GM21717 (cell line): ENCODE measurements at regions not wholly inside any gene's neighbourhood (a gene's known extent, or its start where the extent isn't known, plus 50 kb on each side); places are given as distances from the start of the nearest gene placed in this dataset.
"Not testable (repeated sequence)": the region's sequence is repeated elsewhere in the genome, so short reads cannot be mapped to it uniquely, and the experiment has no call there.

ENCODE experiments used
- ATAC-seq: cut with Tn5 transposase; IDR thresholded peaks from one replicate; pipeline ENCODE4 v1.9.1; 2021; ENCODE audit warnings: mild to moderate bottlenecking, moderate library complexity; ENCODE audit not compliant: unreplicated experiment

DNA sequence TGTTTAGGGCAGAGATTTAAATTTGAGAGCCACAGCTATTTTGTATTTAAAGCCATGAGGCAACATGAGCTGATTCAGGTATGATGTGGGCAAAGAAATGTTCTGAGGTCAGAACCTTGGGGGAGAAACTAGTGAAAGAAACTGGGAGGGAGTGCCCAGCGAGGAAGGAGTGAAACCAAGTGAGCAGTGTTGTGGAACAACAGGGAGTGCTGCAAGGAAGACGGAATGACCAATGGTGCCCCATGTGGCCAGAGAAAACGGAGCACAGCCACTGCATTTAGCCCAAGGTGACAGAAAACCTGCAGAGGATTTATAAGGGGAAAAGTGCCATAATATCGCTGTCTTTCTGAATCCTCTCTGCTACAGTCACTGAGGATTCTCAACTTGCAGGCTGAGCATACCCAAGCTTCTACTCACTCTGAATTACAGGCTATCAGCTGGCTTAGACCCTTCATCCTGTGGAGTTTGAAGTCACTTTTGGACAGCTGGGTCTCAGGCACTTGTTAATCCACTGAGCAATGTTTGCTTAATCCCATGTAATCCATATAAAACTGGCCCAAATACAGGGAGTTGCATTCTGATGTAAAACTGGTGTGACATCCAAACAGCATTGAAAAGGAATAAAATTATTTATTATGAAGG, 777.3 kb downstream of the CCSER2 start:
- no peak for ATAC-seq

DNA sequence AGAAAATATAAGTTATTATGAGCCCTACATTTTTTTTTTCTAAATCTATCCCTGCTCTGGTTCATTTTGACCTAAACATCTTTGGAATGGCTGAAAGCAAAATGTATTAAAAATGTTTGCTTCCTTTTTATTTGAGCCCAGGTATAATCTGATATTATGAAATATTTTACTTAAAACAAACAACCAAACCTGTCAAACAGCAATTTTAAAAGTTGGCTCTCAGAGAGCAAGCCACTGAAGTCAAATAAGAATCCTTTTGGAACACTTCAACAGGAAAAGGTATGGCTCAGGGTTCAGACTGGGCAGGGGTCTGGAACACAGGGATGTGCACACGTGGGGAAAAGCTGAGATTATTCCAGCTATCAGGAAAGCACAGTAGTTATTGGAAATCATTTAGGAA, 782.9 kb downstream of the CCSER2 start:
- ATAC-seq: no peak

DNA sequence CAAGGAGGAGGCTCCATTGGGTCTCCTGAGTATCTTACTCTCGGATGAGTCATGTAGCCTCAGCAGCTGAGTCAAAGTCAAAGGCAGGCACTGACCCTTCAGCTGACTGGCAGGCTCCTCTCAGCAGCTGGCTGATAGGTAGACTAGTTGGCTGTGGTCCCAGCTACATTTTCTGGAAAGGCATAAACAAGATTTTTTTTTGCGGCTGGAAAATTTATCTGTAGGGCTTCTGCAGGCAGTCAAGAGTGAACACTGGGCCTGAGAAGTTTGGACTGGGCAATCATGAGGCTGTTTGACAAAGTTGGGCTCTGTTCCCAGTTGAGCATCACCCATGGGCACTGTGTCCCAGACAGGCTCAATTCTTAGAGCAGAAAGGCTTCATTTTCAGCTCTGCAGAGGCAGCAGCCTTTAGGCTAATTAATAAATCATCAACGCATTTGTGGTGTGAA, 796.2 kb downstream of the CCSER2 start:
- no peak for ATAC-seq

DNA sequence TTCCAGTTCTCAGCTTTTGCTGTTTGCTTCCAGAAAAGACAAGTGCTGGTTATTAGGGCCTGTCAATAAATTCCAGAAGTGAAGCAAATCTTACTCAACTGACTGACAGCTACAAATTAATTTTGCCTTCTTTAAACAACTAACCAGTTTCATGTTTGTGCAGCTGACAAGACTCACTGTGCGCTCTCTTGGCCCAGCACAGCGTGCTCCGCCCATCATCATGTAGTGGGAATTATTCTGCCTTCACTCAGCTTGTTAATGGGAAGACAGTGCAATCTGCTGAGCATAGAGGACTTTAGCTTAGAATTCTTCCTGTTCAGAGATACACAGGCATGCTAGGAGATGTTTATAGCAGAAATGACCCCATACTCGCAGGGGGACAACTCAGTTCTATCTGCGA, 808.9 kb downstream of the CCSER2 start:
- ATAC-seq: no peak

DNA sequence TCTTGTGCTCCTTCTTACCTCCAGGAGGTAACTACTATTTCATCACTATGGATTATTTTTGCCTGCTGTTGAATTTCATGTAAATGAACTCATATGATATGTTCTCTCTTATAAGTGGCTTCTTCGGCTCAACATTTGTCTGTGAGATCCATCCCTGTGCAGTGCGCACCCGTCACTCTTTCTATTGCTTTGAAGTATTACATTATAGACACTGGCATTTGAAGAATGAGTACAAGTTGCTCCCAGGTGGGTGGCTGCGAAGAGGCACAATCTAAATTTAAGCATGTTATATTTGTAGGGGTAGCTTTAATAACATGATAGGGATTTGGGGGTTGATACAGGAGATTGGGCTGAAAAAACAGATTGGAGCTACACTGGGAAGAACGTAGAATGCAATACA, 809.7 kb downstream of the CCSER2 start:
- ATAC-seq: no peak

DNA sequence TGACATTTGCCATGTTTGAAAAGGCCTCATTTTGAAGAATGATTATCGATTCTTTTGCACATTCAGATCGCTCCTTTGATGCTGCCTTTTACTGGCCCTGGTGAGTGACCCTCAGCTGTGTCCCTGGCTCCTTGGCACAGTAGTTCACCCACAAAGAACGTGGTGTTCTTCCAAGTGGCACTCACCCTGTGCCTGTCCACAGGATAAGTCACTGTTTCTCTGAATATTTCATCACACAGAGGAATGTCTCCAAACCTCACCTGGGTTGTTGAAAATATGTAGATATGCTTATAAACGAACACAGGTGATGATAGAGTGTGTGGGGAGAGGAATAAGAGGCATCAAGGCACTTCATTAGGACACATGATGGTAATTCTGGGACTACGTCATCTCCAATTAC, 810.7 kb downstream of the CCSER2 start:
- ATAC-seq: no peak

DNA sequence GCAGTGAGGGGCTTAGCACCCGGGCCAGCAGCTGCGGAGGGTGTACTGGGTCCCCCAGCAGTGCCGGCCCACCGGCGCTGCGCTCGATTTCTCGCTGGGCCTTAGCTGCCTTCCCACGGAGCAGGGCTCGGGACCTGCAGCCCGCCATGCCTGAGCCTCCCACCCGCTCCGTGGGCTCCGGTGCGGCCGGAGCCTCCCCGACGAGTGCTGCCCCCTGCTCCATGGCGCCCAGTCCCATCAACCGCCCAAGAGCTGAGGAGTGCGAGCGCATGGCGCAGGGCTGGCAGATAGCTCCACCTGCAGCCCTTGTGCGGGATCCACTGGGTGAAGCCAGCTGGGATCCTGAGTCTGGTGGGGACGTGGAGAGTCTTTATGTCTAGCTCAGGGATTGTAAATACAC, 813.1 kb downstream of the CCSER2 start:
- ATAC-seq: not testable (repeated sequence)

DNA sequence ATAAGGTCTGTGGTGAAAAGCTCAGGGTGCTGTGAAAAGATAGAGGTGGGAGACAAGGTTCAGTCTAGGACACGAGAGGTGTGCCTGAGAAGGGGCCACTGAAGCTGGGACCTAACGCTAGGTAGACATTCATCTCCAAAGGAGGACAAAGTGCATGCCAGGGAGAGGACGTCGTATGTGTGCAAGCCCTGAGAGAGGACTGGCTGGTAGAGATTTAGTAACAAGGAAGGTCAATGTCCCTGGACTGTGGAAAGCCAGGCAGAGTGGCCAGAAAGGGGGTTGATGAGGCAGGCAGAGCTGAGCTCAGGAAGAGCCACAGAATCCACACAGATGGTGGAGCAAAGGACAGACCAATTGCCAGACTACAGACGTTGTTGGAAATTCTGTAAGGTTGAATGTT, 817.6 kb downstream of the CCSER2 start:
- ATAC-seq: no peak

DNA sequence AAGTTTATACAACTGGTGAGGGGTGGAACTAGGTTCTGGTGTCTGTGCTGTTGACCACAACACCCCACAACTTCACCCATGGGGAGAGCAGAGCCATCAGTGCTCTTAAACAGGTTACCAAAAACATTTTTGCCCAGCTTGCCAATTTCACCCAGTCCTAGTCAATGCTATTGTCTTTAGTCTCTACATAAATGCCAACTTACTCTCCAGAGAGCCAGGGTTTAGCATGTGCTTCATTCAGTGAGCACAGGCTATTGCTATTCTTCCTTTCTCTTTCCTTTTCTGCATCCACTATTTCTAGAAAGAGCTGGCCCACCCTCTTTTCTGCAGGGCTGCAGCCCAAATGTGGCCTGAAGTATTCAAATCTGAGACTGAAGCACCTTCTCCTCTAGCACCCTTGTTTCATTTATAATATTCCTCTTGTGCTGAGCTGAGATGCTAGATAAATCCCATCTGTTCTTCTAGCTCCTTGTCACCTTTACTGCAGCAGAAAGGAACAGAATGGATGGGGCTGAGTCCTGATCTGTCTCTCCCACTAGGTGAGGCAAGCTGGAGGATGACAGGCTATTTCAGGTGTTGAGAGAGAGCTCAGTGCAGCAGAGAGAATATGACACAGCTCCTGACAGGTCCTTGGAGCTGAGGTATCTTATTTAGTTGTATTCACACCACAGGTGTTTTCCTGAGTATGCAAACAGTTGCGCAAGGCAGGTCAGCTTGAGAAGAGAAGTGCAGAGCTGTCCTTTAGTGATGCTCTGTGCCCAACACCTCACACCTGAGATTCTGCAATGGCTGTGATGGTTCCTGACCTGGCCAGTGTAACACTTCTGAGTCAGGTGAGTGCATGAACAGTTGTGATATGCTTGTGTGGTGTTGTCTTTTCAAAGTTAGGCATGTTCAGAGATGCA, 819.2 kb downstream of the CCSER2 start:
- no peak for ATAC-seq

DNA sequence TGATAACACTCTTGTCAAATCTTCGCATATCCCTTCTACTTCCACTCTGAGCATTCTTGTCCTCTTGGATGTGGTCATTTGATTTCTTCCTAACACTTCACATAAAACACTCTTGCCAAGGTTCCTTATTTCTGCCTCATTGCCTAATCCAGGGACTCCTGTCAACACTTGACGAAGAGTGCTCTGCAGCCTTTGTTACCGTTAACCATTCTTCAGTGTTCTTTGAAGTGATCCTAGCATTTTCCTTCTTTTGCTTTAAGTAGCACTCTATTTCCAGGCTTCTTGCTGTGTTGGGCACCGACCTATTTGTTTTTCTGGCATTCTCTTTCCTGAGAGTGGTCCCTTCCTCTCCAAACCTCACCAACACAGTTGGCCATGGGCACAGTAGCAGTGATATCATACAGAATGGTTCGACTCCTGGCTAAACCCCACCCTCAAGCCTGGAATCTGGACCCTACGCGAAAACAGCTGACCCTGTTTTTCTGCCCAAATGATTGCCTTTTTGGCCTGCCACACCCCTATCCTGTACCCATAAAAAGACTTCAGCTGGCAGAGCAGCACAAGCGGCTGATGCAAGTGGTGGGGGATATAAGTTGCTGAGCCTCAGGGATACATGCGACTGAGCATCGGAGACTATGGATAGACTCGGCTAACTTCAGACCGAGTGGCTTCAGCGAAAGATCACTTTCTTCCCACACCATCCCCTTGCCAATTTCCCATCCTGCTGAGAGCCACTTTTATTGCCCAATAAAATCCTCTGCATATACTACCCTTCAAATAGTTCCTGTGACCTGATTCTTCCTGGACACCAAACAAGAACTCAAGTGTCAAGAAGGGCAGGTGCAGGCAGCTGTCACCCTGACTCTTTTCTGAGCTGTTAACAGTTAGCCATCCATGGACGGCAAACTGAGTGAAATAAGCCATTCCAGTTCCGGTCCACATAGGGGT, 820.6 kb downstream of the CCSER2 start:
- ATAC-seq: no peak

DNA sequence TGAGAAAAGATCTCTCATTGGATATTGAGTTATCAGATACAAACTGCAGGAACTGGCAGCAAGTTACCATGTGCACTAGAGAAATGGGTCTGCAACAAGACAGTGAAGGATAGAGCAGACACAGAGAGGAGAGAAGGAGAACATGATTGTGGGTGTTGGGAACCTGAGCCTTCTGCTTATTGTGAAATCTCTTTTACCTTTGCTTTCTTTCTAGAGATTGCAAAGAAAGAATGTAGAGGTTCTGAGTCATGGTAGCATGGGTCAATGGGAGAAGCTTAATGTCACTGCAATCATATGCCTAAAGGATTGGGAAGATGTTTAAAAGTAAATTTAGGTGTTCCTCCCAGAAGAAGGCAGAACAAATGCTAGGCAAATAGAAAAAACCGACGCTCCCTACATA, 821.4 kb downstream of the CCSER2 start:
- no peak for ATAC-seq

DNA sequence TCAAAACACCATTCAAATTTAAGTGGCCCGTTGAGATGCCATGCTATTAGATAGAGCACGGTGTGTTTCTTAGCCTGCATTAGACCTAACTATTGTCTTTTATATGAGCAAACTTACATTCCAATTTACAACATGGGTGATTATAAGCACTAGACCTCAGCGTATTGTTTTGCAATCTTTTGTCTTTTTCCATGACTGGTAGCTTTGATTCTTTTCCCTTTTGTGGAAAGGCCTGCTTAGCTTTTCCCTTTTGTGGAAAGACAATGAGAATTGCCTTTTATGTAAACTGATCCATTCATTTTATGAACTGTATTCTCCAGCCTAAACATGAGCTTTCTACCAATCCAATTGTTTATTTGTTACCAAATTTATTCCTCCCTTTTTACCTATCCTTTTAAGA, 823.1 kb downstream of the CCSER2 start:
- no peak for ATAC-seq

DNA sequence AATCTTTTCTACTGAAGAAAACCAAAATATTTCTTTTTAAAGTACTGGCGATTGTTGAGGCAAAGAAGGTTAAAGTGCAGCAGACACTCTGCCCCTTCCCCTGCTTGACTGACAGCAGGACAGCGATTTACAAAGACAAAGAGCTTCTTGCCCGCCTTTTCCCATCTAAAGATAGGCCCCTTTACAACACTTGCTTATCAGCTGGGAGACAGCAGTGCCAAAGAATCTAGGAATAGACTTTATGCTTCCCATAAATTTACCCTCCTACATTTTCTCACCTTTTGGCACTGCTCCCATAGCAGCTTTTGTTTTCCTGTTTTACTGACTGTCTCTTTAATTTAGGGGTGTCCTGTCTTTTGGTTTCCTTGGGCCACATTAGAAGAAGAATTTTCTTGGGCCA, 824.1 kb downstream of the CCSER2 start:
- no peak for ATAC-seq

DNA sequence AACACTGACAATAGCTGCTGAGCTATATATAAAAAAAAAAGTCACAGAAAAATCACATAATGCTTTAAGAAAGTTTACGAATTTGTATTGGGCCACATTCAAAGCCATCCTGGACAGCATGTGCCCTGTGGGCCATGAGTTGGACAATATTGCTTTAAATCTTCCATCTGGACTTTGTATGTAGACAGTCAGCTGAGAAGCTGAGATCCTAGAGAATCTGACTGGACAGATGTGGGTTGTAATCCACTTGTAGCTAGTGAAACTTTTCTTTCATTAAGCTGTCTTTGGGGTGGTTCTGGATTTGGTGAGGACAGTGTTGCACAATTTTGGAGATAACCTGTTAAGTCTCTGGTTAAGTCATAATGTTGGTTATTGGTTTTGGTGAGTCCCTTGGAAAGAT, 824.5 kb downstream of the CCSER2 start:
- no peak for ATAC-seq

DNA sequence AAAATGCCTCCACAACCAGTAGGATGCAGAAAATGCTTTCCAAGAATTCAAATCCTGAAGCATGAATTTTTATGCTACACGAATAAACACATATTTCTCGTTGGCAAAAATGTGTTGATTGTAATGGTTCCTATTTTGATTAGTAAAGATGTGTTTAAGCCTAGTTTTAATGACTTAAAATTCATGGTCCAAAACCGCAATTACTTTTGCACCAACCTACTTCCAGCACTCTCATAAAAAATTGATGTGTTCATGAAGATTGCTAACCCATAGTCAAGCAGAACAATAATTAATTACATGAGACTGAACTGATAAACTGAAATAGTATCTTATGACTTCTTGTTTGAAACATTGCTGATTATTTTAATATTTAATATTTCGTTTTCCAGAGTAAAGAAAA, 828.8 kb downstream of the CCSER2 start:
- ATAC-seq: no peak

DNA sequence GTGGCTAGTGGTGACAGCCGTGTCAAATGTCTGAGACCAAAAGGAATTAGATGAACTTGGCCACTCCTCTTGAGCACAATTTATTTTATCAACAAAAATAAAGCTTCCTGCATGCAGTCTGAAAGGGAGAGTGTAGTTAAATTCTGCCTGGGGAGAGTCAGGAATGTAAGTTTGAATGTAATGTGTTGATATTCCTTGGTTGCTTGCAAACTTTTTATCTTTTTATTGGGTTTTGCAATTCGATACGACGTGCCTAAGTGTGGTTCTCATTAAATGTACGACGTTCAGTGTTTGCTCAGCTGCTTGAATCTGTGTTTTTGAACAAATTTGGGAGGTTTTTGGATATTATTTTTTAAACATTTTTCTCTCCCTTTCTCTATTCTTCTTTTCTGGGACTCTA, 839.9 kb downstream of the CCSER2 start:
- ATAC-seq: no peak

DNA sequence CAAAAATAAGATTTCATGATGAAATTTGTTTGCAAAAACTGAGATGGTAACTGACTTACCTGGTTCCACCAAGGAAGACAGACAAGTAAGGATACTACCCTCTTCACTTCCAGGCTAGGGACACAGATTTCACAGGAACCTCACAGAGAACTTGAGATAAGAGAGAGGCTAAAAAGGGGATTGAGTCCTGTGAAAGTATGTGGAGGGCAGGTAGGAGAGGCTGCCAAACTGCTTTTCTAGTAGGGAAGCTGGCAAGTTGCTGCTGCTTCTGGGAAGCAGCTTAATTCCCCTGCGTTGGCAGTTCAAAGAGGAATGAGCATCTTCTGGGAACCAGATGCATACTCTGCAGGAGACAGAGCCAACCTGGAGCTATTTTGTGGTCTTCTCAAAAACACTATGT, 841.6 kb downstream of the CCSER2 start:
- no peak for ATAC-seq

DNA sequence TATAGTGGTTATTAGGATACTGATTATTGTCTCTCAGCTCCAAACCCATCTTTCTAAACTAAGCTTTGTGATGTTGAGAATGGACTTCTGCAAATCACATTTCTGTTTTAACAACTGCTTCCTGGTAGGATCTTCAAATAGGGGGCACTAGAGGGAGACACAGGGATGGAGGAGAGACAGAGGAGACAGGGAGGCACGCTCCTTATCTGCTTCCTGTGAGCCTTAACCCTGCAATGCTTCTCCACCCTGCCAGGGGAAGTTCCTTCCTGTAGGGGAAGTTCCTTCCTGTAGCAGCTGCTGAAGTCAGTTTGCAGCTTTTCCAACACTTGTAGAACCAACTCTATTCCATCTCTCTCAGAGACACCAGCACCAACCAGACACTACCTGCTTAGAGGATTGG, 847.2 kb downstream of the CCSER2 start:
- no peak for ATAC-seq

DNA sequence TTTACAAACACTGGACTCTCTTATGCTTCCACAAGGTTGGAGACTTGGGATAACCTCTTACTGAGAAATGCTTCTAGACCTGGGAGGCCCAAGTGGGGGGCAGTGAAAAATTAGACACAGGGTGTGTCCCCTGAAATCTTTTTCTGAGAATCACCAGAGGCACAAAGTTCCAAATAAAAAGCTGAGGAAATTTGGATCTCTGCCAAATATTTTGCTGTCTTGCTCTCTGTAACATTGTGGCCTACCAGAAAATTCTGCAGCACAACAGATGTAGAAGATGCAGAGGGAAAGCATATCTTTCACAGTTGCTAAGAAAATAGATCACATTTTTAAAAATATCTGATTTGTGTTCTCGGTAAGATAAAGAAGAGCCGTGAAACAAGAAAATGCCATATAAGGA, 849.4 kb downstream of the CCSER2 start:
- ATAC-seq: no peak

DNA sequence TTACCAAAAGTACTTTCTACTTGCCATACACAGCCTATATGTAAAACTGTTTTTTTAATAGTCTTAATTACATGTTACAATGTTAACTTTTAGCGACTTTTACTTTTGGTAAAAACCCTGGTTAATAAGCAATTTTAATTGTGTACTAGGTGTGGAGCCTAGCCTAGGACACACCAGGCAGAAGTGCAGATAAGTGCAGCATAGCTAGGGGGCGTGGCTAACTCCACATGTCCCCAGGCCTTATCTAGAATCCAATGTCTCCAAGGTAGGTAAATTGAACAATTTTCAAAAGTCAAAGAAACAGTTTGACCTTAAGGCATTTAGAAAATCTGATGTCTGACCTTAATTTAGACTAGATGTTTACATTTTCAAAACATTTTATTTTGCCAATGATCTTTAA, 858.7 kb downstream of the CCSER2 start:
- ATAC-seq: no peak

DNA sequence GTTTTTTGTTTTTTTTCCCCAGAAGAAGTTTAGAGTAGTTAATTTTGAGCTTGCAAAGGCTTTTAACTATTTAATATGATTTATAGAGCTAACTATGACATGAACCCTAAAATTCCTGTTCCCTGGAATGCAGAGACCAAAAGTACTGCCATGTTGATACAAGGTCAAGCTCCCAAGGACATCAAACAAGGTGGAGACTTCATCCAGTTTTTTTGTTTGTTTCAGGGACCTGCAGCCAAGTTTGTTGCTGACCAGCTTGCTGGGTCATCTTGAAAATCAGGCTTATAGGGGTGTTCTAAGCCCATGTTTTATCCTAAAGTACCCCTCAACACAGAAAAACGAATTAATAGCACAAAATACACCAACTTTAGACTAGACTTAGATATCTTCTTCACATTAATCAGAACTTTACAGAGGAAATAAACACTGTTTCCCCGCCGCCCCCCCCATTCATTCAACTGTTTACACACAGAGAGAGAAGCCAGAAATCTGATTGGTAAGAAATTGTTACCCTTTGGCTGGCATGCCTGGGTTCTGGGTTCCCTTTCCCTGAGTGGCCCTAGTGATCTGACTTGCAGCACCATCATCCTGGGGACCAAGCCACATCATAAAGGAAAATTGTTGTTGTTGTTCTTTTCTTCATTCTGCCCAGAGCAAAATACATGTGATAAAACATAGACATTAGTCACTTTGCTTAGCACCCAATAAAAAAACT, 860.5 kb downstream of the CCSER2 start:
- ATAC-seq: no peak
